NCI-H2171 treated with DMSO at 0.1 percent for 48 hours (cell line): ENCODE measurements at regions not wholly inside any gene's neighbourhood (a gene's known extent, or its start where the extent isn't known, plus 50 kb on each side); places are given as distances from the start of the nearest gene placed in this dataset.

Experiments
- DNase-seq: peaks from one replicate; lab custom pipeline; 2025; lab: John Stamatoyannopoulos, UW

DNA sequence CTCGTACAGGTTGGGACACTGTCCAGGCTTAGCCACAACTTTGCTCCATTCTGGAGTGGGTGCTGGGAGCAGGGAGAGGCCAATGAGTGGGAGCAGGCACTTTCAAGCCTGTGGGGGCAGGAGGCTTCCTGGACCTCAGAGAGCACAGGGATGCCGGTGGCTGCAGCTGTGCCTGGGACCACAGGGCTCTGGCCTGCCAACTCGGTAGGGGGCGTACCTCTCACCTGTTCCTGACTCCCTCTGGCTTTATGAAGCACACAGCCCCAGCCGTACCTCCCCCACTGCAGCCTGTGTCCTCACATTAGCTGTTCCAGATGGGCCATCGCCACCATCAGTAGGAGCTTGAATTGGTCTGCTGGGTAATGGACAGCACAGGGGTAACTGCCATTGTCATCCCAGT, 278.7 kb upstream of the KLHL1 start:
- DNase-seq: no peak

DNA sequence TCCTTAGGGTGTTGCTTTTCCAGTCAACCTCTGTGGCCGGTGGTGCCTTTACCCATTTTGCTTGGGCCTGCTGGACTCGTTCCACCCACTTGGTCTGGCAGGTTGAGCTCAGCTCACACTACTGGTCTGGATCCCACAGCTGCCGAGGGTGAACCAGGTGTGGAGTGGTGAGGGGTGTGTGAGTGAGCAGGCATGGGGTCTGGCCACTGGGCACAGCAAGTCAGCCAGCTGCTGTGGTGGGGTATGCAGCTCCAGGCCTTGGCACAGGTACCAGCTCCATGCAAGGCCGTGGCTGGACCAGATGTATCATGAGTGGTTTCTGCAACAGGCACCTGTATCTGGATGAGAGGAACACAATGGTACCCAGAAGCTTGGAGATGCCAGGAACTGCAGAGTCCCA, 277.6 kb upstream of the KLHL1 start:
- DNase-seq: no peak

DNA sequence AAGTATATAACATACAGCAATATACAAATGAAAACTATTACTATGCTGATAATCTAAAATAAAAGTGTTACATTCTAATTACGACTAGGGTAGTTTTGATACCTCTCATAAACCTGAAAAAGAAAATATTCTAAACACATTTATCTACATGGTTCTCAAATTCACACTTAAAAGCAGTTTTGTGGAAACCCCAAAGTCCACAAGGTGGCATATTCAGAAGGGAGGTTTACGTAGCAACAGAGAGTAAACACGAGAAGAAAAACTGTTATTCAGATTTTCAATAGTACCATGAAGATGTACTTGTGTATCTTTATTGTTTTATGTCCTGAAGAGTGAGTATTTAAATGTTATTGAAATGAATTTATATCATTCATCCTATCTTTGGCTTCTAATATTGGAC, 275.9 kb upstream of the KLHL1 start:
- no peak for DNase-seq

DNA sequence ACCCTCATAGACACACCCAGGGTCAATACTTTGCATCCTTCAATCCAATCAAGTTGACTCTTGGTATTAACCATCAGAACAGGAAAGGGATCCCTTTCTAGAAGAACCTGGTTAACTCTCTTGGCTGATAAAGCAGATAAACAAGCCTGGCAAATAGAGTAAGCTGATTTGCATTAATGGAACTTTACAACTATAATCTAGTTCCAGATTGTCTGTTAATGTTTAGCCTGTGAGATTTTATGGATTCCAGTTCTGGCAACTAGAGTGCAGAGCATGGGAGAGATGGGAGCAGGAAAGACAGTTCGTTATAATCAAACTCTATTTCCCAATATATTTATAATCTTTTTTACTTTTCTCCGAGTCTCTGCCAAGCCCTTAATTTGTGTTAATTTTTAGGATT, 272.6 kb upstream of the KLHL1 start:
- no peak for DNase-seq

DNA sequence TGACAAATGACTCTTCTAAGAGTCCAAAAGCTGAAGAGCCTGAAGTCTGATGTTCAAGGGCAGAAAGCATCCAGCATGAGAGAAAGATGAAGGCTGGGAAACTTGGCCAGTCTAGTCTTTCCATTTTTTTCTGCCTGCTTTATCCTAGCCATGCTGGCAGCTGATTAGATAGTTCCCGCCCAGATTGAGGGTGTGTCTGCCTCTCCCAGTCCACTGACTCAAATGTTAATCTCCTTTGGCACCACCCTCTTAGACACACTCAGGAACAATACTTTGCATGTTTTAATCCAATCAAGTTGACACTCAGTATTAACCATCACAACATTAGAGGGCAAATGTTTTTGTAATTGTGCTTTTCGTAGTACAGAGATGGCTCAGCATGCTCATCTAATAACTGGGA, 267.5 kb upstream of the KLHL1 start:
- DNase-seq: no peak

DNA sequence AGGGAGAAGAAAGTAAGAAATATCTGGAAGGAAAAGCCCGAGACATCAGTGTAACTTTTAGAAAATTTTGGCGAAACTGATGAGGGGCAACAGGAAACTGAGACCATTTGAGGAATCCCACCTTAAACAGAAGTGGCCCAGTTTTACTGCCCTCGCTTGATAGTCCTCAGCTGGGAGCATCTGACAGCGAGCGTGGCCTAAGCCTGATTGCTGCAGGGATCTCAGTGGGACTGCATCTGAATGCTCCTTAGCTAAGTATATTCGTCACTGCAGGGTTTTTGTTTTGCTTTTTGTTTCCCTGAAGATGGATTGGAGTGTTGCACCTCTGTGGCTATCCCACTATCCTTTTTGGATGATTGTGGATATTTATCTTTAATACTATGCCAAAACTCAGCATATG, 262.7 kb upstream of the KLHL1 start:
- no peak for DNase-seq

DNA sequence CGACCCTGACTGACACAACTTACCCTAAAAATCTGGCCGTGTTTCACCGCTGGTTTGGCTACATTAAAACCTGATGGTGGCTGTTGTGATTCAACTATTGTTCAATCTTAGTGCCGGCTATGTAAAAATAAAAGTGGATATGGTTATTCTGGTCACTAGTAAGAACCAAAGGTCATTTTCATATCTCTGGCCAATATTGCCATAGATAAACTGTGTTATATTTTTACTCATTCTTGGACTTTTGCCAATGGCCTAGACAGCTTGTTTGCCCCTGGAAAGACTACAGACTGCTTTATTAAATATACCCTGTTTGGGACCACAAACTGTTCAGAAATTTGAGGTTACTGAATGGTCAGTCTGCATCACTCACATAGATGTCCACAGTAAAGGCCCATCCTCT, 258.5 kb upstream of the KLHL1 start:
- DNase-seq: no peak

DNA sequence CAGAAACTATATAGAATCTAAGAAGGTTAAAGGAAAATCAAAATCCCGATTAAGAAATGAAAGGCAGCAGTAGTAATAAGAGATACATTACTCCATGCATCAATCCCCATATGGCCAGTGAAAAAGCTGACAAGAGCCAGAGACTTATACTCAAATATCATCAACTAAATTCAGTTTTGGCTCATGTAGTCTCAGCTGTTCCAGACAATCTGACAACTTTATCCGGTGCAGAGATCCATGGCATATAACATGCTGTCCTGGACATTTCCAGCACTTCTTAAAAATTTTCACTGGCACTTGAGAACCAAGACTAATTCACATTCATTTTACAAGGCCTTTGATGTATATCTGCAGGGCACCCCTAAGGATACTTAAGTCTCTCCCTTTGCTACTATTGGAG, 255.7 kb upstream of the KLHL1 start:
- no peak for DNase-seq

DNA sequence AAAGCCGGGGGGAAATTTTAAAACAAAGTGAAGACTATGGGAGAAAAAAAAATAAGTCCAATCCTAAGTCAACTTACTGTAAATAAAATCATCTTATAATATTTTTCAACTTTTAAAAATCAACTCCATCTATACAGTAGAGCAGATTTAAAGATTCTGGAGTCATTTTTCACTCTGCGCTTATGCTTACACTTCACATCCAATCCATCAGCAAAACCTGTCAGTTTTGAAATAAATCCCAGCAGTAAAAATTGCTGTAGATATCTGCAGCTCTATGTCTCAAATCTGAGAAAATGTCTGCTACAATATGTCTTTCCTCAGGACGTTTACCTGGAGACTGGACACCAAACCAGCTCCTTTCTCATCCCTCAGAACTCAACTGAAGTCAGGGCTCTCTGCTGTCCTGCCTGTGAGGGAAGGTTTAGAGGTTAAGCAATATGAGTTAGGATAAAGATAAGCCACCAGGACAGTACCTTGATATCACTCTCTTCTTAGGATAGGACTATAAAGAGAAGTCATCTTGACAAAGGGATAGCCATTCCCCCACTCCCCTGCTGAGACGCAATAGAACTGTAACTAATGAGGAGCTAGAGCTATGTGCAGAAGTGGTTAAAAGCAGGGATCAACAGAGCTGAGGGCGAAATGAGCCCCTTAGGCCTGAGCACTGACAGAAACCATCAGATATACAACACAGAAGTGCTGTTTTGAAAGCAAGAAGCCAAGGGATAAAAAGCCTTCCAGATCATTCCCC, 254.7 kb upstream of the KLHL1 start:
- no peak for DNase-seq

DNA sequence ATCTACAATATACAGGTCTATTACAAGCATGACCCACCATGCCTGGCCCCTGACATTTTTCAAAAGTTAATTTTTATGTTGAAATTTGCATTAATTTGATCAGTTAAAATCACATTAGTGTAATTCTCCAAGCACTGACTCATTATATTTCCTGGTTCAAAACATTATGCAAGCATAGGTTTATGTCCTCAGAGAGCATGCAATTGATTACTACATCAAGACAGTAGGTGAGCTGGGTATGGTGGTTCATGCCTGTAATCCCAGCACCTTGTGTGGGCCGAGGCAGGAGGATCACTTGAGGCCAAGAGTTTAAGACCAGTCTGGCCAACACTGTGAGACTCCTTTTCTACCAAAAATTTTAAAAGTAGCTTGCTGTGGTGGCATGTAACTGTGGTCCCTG, 248.8 kb upstream of the KLHL1 start:
- no peak for DNase-seq

DNA sequence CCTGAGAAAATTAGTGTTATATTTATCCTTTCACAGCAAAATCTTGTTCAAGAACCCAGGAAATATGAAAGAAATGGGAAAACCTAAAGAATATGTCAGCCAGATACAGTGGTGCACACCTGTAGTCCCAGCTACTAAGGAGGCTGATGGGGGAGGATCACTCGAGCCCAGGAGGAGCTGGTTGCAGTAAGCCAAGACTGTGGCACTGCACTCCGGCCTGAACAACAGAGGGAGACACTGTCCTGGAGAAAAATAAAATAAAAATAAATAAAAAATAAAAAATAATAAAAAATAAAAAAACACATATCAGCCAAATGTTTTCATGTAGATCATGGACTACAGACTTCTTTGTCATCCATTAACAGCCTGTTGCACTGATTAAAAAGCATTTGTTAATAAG, 244.8 kb upstream of the KLHL1 start:
- no peak for DNase-seq

DNA sequence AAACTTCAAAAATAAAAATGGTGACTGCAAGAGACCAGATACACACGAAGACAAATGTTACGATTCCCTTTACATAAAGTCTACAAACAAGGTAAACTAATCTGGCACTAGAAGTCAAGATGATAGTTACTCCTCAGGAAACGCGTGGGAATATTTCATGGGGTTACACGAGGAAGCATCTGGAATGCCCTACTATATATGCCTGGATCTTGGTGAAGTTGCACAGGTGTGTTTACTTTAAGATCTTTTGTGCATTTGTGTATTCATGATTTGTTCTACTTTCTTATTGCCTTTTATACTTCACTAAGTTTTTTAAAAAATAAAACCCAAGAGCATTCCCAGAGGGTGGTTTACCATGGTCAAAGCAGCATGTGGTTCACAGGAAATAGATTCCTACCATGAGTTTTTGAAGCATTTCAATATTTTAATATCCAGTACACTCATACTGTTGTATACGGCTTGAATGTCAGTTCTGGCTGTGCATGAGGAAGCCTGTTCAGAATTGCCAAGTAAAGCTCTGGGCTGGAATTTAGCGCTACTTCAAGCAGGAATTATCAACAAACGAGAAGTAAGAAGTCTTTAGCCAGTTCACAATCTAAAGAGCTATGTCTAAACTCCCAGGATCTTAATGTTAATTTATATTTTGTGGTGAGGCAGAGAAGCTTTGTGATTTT, 239.8 kb upstream of the KLHL1 start:
- DNase-seq: no peak

DNA sequence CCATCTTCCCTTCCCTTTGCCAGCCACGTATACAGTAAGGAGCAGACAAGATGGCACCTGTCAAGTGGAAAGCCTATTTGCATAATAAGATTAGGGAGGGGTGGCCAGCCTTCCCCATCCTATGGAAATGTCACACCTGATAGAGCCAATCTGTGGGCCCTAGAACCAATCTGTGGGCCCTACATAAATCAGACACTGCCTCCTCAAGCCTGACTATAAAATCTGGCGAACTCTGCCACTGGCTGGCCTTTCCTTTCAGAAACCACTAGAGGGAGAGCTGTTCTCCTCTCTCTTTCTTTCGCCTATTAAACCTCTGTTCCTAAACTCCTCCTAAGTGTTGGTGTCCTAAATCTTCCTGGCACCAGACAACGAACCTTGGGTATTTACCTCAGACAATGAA, 231.5 kb upstream of the KLHL1 start:
- DNase-seq: peak; percentile 46

DNA sequence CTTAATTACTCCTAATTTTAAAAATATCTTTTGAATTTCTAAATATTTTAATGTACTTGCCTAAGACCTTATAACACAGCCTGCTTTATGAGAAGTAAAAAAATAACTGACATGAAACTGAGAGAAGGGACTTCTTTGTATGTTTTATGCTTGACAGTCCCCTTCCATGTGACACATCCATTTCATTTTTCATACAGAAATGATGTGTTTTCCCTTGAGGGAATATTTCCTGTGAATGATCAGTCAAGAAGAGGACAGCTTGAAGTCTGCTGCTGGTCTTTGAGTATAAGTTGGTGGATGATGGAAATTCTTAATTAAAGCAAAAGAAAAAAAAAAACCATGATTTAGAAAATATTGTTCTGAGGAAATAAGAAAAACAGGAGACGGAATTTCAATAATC, 230.4 kb upstream of the KLHL1 start:
- no peak for DNase-seq

DNA sequence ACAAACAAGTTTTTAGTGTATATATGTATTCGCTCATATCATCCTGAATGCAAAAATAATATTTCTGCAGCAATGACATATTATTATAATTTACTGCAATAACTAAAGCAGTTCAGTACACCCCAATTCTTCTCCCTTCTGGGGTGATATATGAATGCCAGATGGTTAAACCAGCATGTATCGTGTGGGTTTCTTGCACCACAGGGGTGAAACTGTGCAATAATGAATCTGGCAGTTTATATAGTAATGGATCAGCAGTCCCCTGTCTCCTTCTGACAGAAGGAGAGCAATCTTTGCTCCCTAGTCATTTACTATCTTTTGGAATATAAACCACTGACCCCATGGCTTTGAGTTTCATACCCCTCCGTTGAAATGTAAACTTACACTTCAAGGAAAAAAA, 228.6 kb upstream of the KLHL1 start:
- DNase-seq: no peak

DNA sequence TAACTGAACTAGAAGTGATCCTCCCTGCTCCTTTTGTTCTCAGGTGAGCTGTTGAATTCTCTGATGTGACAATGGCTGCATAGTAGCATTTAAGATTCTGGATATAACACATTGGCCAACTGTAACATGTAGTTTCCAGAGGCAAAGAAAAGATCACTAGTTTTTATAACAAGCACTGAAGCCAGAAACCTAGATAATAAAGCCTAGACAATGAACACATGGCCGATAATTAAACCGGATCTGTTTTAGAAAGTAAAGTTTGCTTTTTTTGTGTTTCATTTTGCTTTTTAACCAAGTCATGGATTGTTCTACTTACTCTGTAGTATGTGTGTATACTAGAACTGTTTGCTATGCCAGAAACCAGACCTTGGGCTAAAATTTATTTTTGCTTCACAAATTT, 225.5 kb upstream of the KLHL1 start:
- no peak for DNase-seq

DNA sequence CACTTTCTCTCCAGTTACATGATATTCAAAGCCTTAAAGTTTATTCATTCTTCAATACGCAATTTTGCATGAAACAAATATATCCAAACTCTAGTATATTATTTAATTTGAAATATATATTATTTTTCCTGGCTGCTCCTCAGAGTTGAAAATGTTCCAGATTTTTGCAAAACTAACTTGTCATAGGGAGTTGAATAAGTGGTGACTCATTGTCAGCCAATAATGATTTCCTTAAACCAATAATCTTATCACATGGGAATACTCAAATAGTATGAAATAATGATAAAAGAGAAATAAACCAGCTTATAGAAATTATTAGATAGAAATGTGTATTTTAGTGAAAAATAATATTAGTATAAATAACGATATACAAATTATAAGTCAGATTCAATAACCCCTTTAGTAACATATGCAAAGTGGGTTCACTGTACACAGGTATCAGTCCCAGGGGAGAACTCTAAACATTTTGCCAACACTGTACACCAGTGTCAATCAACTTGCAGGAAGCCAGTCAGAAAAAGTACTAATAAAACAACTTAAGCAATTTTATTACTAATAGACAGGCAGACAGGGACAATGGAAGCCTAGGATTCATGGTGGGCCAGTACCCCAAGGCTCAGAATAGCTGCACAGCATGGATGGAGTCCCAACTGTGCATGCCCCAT, 222.6 kb upstream of the KLHL1 start:
- no peak for DNase-seq

DNA sequence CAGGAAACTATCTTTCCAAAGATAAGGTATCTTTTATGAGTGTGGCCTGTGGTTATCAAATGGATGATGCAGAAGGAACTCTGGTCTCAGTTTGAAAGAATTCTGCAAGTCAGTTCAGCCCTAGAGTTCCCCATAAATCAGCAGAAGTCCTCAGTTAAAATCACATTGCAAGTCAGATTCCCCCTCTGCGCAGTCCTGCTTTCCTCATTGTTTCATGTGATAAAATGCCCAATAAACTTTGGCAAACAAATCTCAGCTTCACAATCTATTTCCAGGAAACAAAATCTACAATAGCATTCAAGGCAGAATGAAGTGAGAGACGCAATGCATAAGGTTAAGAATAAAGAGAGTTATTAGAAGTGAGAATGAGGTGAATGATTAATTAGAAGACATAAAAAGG, 216.3 kb upstream of the KLHL1 start:
- no peak for DNase-seq

DNA sequence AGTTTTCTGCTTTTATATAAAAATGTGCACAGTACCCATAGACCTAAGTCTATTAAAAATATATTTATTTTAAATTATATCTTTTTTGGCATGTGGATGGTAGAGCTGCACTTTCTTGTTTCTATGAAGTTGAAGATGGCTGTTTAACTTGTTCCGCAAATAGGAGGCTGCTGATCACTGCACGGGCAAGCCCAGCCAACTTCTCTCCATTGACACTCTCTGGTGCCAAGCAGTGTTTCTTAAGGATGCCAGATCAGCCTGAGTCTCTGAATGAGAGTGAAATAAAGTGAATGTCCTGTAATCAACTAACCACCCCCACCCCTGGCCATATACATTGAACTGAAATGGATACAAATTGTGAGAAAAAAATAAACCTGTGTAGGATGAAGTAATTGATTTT, 202.9 kb upstream of the KLHL1 start:
- DNase-seq: no peak

DNA sequence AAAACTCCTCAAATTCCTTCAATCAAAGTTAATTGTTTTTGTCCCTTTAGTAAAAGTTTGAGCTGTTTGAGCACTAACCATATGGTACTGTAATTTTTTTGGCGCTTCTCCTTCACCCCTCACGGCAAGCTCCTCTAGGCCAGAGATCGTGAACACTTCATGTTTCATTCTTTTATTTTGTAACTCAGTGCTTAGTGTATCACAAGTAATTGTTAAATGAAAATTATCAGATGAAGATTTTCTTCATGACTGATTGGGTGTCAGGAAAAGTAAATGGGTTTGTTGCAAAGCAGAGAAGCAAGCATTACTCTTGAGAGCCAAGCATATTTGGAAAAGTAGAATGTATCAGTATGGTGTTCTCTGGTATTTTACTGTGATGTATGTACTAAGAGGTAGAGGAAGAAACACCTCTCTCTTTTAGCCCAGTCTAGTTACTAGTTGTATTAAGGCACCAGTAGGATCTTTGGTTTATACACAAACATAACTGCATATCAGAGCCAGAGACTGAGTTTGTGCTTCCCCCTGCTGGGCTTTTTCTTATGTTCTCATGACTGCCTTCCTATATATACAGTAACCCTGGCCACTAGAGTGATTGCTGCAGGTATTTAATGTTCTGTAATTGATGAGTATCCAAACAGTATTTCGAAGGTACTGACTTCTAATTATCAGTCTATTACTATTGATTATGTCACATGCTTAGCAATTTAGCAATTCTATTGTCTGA, 202.3 kb upstream of the KLHL1 start:
- peak; percentile 84 for DNase-seq

DNA sequence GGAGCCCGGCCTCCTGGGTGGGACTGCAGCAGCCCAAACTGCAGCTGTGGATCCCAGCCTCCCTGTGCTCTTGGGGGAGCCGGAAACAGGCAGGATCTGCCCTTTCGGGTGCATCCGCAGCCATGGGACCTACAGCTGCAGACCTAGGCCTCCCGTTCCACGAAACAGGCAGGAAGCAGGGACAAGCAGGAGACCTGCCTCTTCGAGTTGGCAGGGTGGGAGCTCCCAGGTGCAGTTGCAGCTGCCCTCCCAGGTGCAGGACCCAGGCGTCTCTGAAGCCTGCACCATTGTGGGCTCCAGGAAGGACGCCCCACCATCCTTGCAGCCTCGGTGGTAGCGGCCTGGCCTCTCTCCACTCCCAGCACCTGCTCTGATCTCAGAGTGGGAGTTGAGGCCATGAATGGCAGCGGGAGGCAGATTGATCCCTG, 189.0 kb upstream of the KLHL1 start:
- DNase-seq: no peak

DNA sequence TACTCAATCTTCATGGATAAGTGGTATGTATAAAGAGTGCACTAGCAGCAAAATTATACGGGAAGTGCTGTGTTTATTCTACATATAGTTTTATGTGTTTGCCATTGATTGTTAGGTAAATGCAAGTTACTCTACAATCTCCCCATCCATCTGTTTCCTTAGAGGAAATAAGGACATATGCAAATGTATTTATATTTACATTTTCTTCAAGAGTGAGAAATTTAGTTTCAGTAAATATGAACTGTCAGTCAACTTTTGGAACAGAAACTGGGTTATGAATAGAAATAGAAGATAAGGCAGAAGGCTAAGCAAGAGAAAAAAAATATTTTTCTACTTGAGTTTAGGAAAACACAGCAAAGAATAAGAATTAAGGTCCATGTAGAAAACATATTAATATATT, 176.1 kb upstream of the KLHL1 start:
- DNase-seq: no peak

DNA sequence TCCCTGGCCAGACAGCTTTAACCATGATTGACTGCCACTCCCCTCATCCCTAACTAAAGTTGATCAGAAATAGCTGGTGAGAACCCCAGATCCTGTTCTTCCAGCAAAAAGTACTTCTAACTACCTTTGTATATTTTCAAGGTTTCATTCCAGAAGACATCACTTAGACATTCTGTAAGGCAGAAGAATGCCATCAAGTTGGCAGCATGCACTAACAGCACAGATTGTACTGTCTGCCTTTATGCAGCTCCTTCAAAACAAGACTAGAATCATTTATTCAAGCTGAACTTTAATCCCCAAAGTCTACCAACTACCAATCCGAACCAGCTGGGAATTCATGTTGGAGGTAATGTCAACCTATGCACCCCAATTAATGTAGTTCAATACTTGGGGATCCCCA, 167.6 kb upstream of the KLHL1 start:
- no peak for DNase-seq
